OCI-LY7 (cell line): ENCODE measurements at regions not wholly inside any gene's neighbourhood (a gene's known extent, or its start where the extent isn't known, plus 50 kb on each side); places are given as distances from the start of the nearest gene placed in this dataset.
A peak's percentile ranks its signal among the peaks of the same experiment; 100 is the strongest.

Experiments used
- BruUV-seq: library from RNA; stranded (reverse); fragments of 400-500 nt; replicated peaks from 2 replicates; lab custom pipeline; 2021; lab: Mats Ljungman, UMichigan
- CTCF ChIA-PET: fragments of 300-600 bp; sonication (Branson Sonifier 250); formaldehyde crosslinking; loops from one replicate; lab custom pipeline; 2022; ENCODE audit warnings: antibody characterized with exemption; ENCODE audit not compliant: unreplicated experiment; lab: Charles Lee
- POLR2A ChIA-PET: fragments of 300-600 bp; sonication (Branson Sonifier 250); formaldehyde crosslinking; loops from one replicate; lab custom pipeline; 2022; ENCODE audit warnings: antibody characterized with exemption; lab: Charles Lee
- DNase-seq: peaks from one replicate; pipeline ENCODE4 v3.0.0-alpha.2; 2015; ENCODE audit warnings: low spot score
- H2AFZ ChIP-seq: fragments of 200-600 bp; sonication (generic), shearing (Covaris generic); 2 replicates; pipeline ENCODE4 v1.6.1; 2014; ENCODE audit warnings: mild to moderate bottlenecking, antibody characterized with exemption, low read length, moderate library complexity
- H3K27ac ChIP-seq: fragments of 200-600 bp; sonication (generic); 2 replicates; pipeline ENCODE4 v1.5.1; 2014; ENCODE audit warnings: mixed run types, low read depth, mild to moderate bottlenecking, moderate library complexity, low read length, inconsistent platforms; ENCODE audit not compliant: poor library complexity, severe bottlenecking
- H3K36me3 ChIP-seq: fragments of 200-600 bp; sonication (generic); 2 replicates; pipeline ENCODE4 v1.6.1; 2014; ENCODE audit warnings: mild to moderate bottlenecking, antibody characterized with exemption, low read length, moderate library complexity, mixed read lengths; ENCODE audit not compliant: insufficient read depth
- H3K4me1 ChIP-seq: fragments of 200-600 bp; sonication (generic); 2 replicates; pipeline ENCODE4 v1.5.1; 2014; ENCODE audit warnings: mild to moderate bottlenecking, low read length; ENCODE audit not compliant: insufficient read depth, poor library complexity, severe bottlenecking
- H3K4me2 ChIP-seq: fragments of 200-600 bp; sonication (generic); 2 replicates; pipeline ENCODE4 v1.6.1; 2014; ENCODE audit warnings: mild to moderate bottlenecking, low read length
- H3K4me3 ChIP-seq: fragments of 200-600 bp; sonication (generic); 2 replicates; pipeline ENCODE4 v1.5.1; 2014; ENCODE audit warnings: mild to moderate bottlenecking, low read depth, low read length; ENCODE audit not compliant: poor library complexity, severe bottlenecking
- H3K79me2 ChIP-seq: fragments of 200-600 bp; sonication (generic); 2 replicates; pipeline ENCODE4 v1.6.1; 2016; ENCODE audit warnings: low read depth, mild to moderate bottlenecking, low read length, moderate library complexity, mixed read lengths; ENCODE audit not compliant: insufficient read depth
- H3K9me2 ChIP-seq: fragments of 200-600 bp; sonication (generic); 2 replicates; pipeline ENCODE4 v1.6.1; 2016; ENCODE audit warnings: mild to moderate bottlenecking, low read length, mixed read lengths; ENCODE audit not compliant: insufficient read depth
- H3K9me3 ChIP-seq: fragments of 200-600 bp; sonication (generic); 2 replicates; pipeline ENCODE4 v1.6.1; 2014; ENCODE audit warnings: mild to moderate bottlenecking, mixed run types, low read length, mixed read lengths
- H4K20me1 ChIP-seq: fragments of 200-600 bp; sonication (generic); 2 replicates; pipeline ENCODE4 v1.6.1; 2014; ENCODE audit warnings: mild to moderate bottlenecking, antibody characterized with exemption, low read length, moderate library complexity, mixed read lengths; ENCODE audit not compliant: insufficient read depth
- EZH2phosphoT487 ChIP-seq: fragments of 200-600 bp; sonication (generic); IDR thresholded peaks from 2 replicates; pipeline ENCODE4 v1.6.1; 2018; ENCODE audit warnings: low read depth, borderline replicate concordance, mild to moderate bottlenecking, mixed run types, antibody characterized with exemption, low read length, moderate library complexity, mixed read lengths
- intact Hi-C: fragments of 100-400 bp; cut with micrococcal nuclease; formaldehyde crosslinking; loops from one replicate; pipeline ENCODE4 v1.10.0; 2022; ENCODE audit not compliant: unreplicated experiment
- TF ChIP-seq, protein P1 (sequence below): fragments of 200-600 bp; sonication (generic); conservative IDR thresholded peaks from 2 replicates; pipeline ENCODE4 v1.5.1; 2014; ENCODE audit warnings: mild to moderate bottlenecking, antibody characterized with exemption, low read length, moderate library complexity, mixed read lengths

DNA sequence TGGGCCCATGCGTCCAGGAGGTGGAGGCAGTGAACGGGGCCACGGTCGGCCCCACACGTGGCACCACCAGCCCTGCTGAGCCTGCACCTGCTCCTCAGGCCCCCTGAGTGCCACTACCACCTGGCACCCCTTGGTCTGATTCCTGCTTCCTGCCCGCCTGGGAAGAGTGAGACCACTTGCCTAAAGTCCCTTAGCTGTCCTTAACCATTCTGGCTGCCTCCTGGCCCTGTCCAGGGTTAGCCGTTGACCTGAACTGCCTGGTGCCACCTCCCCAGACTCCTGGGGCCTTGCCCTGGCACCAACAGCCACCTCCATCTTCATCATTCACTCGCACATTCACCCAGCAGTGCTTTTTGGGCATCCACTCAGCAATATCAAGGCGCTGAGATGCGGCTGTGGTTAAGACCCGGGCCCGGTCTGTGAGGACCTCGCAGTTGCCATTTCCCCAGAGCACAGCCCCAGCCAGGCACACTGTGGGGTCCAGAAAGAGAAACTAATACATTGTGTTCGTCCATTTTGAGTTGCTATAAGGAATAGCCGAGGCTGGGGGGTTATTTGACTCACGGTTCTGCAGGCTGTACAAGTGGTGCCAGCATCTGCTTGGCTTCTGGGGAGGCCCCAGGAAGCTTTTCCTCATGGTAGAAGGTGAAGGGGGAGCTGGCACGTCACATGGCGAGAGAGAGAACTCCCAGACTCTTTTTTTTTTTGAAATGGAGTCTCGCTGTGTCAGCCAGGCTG, 318.4 kb downstream of the SEC14L1 start:
- peak overlapping the region; percentile 76 for H3K4me3 ChIP-seq
- no peaks in the 10 kb centered on the region for H3K9me2 ChIP-seq
- no peak overlapping the region for H2AFZ ChIP-seq
- ChIA-PET POLR2A (interaction anchor here (1.0 to 6.0 kb wide), 17 partner anchors 8 to 59 kb away, joined by 3 to 50 read pairs (median 5); no protein-coding TSS in a partner anchor), CTCF (interaction anchor here (0.6 to 1.3 kb wide), 5 partner anchors 8 to 424 kb away, joined by 3 to 7 read pairs (median 5); no protein-coding TSS in a partner anchor)
- DNase-seq = peak; percentile 63
- peaks cover 70% of the 10 kb centered on the region for H3K36me3 ChIP-seq
- no peaks in the 10 kb centered on the region for H3K9me3 ChIP-seq
- TF ChIP-seq EZH2phosphoT487 = no peak
- TF ChIP-seq, protein P1, sequence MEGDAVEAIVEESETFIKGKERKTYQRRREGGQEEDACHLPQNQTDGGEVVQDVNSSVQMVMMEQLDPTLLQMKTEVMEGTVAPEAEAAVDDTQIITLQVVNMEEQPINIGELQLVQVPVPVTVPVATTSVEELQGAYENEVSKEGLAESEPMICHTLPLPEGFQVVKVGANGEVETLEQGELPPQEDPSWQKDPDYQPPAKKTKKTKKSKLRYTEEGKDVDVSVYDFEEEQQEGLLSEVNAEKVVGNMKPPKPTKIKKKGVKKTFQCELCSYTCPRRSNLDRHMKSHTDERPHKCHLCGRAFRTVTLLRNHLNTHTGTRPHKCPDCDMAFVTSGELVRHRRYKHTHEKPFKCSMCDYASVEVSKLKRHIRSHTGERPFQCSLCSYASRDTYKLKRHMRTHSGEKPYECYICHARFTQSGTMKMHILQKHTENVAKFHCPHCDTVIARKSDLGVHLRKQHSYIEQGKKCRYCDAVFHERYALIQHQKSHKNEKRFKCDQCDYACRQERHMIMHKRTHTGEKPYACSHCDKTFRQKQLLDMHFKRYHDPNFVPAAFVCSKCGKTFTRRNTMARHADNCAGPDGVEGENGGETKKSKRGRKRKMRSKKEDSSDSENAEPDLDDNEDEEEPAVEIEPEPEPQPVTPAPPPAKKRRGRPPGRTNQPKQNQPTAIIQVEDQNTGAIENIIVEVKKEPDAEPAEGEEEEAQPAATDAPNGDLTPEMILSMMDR = 0 out of 2 replicates have a peak, but pooled peaks have one; percentile 12
- H4K20me1 ChIP-seq = no peaks in the 10 kb centered on the region
- H3K79me2 ChIP-seq = peaks cover 100% of the 10 kb centered on the region
- H3K4me2 ChIP-seq = peak overlapping the region; percentile 76
- intact Hi-C loops = no loop called here
- peak overlapping the region; percentile 95 for H3K27ac ChIP-seq
- peaks cover 95% of the 10 kb centered on the region for H3K4me1 ChIP-seq
- BruUV-seq = no TSS peak

DNA sequence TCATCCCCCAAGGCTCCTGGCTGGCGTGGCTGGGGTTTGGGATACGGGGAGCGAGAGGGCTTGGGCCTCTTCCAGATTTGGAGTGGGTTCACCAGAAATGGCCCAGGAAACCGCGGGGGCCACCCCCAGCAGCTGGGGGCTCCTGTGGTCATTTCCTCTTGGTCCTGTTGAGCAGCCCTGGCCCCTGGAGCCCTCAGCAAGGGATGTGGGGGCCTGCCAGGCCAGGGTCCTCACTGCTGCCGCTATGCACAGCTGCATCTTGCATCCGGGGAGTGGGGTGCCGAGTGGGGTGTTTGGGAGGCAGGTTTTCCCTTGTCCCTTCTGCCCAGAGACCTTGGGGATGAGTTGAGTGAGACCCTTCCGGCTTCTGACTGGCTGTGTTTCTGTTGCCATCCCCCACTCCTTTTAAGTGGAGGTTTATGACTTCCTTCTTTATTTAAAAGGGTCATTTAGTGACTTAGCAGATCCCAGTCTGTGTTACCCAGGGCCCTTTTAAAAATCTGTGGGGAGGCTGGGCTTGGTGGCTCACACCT, 319.8 kb downstream of the SEC14L1 start:
- Histone ChIP-seq H3K4me1 (peaks cover 99% of the 10 kb centered on the region), H3K36me3 (peaks cover 63% of the 10 kb centered on the region), H3K27ac (peak overlapping the region; percentile 95), H3K9me3 (no peaks in the 10 kb centered on the region), H2AFZ (no peak overlapping the region), H3K4me2 (peak overlapping the region; percentile 76), H4K20me1 (no peaks in the 10 kb centered on the region), H3K9me2 (no peaks in the 10 kb centered on the region), H3K4me3 (peak overlapping the region; percentile 76), H3K79me2 (peaks cover 96% of the 10 kb centered on the region)
- TF ChIP-seq EZH2phosphoT487 = no peak
- TF ChIP-seq, protein P1 = no peak
- ChIA-PET CTCF (interaction anchor here (0.6 to 1.2 kb wide), 3 partner anchors 9 to 272 kb away, joined by 3 to 6 read pairs (median 5); no protein-coding TSS in a partner anchor), POLR2A (interaction anchor here (1.0 to 6.0 kb wide), 12 partner anchors 8 to 60 kb away, joined by 3 to 50 read pairs (median 4); no protein-coding TSS in a partner anchor)
- intact Hi-C loops = loop anchor here (5.0 to 10.0 kb wide), 3 partner anchors 318 to 1274 kb away; partner anchors contain the start of genes SEC14L1 and UBALD2
- DNase-seq = peak; percentile 79
- BruUV-seq = no TSS peak
